Duodenal mucosa (tissue), 2 donors: ENCODE measurements at regions not wholly inside any gene's neighbourhood (a gene's known extent, or its start where the extent isn't known, plus 50 kb on each side); places are given as distances from the start of the nearest gene placed in this dataset.
"Not testable (repeated sequence)": the region's sequence is repeated elsewhere in the genome, so short reads cannot be mapped to it uniquely, and the experiment has no call there.

Experiments
- H3K27ac ChIP-seq: one replicate; pipeline ENCODE4 v1.7.0; 2013; ENCODE audit warnings: low read depth, low read length
- H3K27me3 ChIP-seq, 2 donors: one replicate each; pipeline ENCODE4 v1.7.0; 2013; ENCODE audit warnings: low read length in 2 of 2, control low read depth in 1 of 2; ENCODE audit not compliant: insufficient read depth in 2 of 2, control insufficient read depth in 1 of 2
- H3K36me3 ChIP-seq, 2 donors: one replicate each; pipeline ENCODE4 v1.7.0; 2013; ENCODE audit warnings: low read length in 2 of 2, control low read depth in 1 of 2; ENCODE audit not compliant: insufficient read depth in 2 of 2, control insufficient read depth in 1 of 2
- H3K4me1 ChIP-seq, 2 donors: one replicate each; pipeline ENCODE4 v1.7.0; 2013; ENCODE audit warnings: low read length in 2 of 2, control low read depth in 1 of 2; ENCODE audit not compliant: insufficient read depth in 2 of 2, control insufficient read depth in 1 of 2
- H3K4me3 ChIP-seq, 2 donors: one replicate each; pipeline ENCODE4 v1.7.0; 2013; ENCODE audit warnings: low read length in 2 of 2, low read depth in 1 of 2
- H3K9ac ChIP-seq, 2 donors: one replicate each; pipeline ENCODE4 v1.7.0; 2013; ENCODE audit warnings: low read length in 2 of 2, low read depth in 1 of 2
- H3K9me3 ChIP-seq, 2 donors: one replicate each; pipeline ENCODE4 v1.7.0; 2013; ENCODE audit warnings: low read length in 2 of 2, control low read depth in 1 of 2; ENCODE audit not compliant: control insufficient read depth in 1 of 2

DNA sequence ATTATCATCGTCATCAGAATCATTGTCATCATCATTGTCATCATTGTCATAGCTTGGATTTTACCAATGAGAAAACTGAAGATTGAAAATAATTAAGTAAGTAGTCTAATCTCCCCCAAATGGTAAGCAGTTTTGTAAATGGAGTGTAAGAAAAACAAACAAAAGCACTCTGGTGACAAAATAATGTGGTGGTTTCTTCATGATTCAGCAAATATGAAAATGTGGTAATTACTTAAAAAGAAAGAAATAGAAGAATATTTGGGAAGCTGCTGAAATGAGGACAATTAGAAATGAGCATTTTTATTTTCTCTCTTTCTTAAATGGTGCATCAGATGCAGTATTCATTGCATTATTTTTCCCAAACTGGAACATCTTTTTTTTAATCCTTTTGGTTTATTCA, 514.4 kb downstream of the DCDC2C start:
- Histone ChIP-seq H3K4me1 (no peaks in the 10 kb centered on the region), H3K27ac (no peak overlapping the region), H3K9ac (no peak overlapping the region), H3K27me3 (no peaks in the 10 kb centered on the region), H3K36me3 (no peaks in the 10 kb centered on the region), H3K9me3 (peaks cover 8 to 9% of the 10 kb centered on the region in 2 donors), H3K4me3 (no peak overlapping the region)

DNA sequence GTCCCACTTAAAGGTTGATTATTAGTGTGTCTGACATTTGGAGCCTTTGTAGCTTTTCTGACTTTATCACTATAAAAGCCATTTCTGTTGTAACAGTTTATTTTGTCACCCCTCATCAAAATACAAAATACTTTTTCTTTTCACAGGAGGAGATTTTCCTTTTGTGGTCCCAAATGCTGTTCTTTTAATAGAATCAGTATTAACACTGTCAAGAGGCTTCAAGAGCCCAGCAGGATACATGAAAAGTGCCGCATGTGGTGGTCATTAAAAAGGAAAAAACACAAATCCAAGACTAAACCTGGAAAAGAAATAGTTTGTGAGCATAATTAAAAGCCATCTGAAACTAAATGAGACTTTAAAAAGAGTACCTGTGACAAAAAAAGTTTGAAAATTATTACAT, 515.7 kb downstream of the DCDC2C start:
- Histone ChIP-seq H3K36me3 (no peaks in the 10 kb centered on the region), H3K27me3 (no peaks in the 10 kb centered on the region), H3K9ac (no peak overlapping the region), H3K4me3 (no peak overlapping the region), H3K27ac (no peak overlapping the region), H3K9me3 (peaks cover 8 to 9% of the 10 kb centered on the region in 2 donors), H3K4me1 (no peaks in the 10 kb centered on the region)

DNA sequence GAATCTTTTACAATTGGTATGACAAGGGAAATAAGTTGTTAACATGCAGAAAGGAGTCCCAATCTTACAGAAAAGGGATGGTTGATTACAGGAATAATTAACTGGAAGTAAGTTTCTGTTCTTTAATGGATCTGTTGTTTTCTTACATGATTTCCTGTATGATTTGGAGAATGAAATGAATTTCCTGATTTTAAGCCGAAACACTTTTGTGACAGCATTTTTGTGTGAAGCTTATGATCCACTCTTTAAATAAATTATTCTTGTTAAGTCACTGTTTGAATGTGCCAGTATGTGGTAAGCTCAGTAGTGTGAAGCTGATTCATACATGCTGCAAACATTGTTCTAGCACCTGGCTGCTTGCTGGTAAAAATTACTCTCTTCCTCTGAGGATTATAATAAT, 516.2 kb downstream of the DCDC2C start:
- Histone ChIP-seq H3K27ac (no peak overlapping the region), H3K4me1 (no peaks in the 10 kb centered on the region)

DNA sequence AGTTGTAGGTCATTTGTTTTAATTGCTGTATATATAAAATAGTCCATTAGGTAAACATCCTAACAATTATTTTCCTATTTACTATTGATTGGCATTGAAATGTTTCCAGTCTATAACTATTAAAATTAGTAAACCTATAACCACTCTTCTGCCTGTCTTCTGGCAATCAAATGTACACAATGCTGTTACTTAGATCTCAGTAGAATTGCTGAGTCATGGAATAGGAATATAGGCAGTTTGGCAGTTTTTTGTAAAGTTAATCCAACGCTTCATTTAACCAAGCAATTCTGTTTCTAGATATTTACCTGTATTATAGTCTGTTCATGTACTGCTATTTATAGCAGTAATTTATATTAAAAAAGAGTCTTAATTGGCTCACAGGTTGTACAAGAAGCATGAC, 518.1 kb downstream of the DCDC2C start:
- Histone ChIP-seq H3K27ac (no peak overlapping the region), H3K36me3 (no peaks in the 10 kb centered on the region), H3K9ac (no peak overlapping the region), H3K27me3 (no peaks in the 10 kb centered on the region), H3K4me3 (no peak overlapping the region), H3K4me1 (no peaks in the 10 kb centered on the region), H3K9me3 (peaks cover 4 to 12% of the 10 kb centered on the region in 2 donors)

More for the DNA sequence above, 516.2 kb downstream of the DCDC2C start:
- H3K36me3 ChIP-seq, result no peaks in the 10 kb centered on the region
- peaks cover 9 to 12% of the 10 kb centered on the region in 2 donors for H3K9me3 ChIP-seq
- no peak overlapping the region for H3K9ac ChIP-seq
- no peak overlapping the region for H3K4me3 ChIP-seq
- no peaks in the 10 kb centered on the region for H3K27me3 ChIP-seq

DNA sequence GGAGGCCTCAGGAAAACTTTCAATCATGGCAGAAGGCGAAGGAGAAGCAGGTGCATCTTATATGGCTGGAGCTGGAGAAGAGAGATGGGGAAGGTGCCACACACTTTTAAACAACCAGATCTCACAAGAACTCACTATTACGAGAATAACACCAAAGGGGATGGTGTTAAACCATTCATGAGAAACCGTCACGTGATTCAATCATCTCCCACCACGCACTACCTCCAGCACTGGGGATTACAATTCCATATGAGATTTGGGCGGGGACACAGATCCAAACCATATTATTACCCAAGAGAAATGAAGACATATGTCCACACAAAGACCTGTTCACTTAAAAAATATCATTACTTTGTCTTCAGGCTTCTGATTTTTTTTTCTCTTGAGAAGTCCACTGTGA, 518.5 kb downstream of the DCDC2C start:
- peaks cover 4 to 13% of the 10 kb centered on the region in 2 donors for H3K9me3 ChIP-seq
- H3K27ac ChIP-seq, result no peak overlapping the region
- no peak overlapping the region for H3K9ac ChIP-seq
- H3K4me3 ChIP-seq, result no peak overlapping the region
- H3K36me3 ChIP-seq, result no peaks in the 10 kb centered on the region
- no peaks in the 10 kb centered on the region for H3K27me3 ChIP-seq
- H3K4me1 ChIP-seq, result no peaks in the 10 kb centered on the region

DNA sequence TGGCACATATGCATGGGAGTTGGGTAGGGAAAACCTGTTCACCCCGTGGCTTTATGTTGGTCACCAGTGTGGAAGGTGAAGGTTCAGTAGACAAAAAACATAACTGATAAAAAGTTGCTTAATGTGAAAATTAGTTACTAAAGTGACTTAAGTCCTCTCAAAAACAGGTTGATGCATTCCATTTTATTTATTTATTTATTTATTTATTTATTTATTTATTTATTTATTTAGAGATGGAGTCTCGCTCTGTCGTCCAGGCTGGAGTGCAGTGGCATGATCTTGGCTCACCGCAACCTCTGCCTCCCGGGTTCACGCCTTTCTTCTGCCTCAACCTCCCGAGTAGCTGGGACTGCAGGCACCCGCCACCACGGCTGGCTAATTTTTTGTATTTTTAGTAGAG, 541.0 kb downstream of the DCDC2C start:
- H3K9me3 ChIP-seq, result peaks cover 15 to 29% of the 10 kb centered on the region in 2 donors
- not testable (repeated sequence) for H3K9ac ChIP-seq, H3K27me3 ChIP-seq, H3K27ac ChIP-seq, H3K4me3 ChIP-seq, H3K36me3 ChIP-seq, H3K4me1 ChIP-seq

DNA sequence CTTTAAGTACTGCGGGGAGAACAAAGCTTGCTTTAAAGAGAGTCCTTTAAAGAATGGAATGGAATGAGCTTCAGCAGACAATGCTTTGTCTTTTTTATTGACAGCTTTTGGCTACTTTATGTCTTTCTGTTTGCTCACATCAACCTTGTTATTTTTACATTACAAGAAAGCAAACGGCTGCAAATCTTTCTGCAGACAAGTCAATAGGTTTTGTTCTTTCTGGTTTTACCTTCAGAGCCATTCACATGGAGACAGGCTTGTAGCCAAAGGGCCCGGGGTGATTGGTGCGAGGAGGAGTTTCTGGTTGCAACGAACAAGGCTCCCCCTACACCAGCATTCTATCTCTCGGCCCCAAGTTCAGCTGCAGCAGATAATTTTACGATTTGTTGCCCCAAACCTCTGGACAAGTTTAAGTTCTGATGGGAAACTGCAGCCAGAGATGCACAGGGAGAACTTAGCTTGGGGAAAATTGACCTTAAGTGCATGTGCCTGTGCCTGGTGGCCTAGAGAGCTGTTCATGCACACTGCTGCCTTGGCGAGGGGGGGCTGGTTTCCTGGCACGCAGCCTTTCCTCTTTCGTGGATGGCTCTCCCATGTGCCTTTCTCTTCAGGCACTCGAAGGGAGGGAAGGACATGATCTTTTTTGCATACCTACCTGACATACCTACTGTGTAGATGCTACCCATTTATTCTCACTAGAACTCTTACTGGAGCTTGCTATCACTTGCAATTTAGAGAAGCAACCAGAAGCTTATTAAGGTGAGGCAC, 543.2 kb downstream of the DCDC2C start:
- no peak overlapping the region for H3K9ac ChIP-seq
- no peaks in the 10 kb centered on the region for H3K4me1 ChIP-seq
- no peak overlapping the region for H3K27ac ChIP-seq
- H3K4me3 ChIP-seq, result no peak overlapping the region
- no peaks in the 10 kb centered on the region for H3K36me3 ChIP-seq
- H3K27me3 ChIP-seq, result no peaks in the 10 kb centered on the region
- H3K9me3 ChIP-seq, result peaks cover 7 to 31% of the 10 kb centered on the region in 2 donors

DNA sequence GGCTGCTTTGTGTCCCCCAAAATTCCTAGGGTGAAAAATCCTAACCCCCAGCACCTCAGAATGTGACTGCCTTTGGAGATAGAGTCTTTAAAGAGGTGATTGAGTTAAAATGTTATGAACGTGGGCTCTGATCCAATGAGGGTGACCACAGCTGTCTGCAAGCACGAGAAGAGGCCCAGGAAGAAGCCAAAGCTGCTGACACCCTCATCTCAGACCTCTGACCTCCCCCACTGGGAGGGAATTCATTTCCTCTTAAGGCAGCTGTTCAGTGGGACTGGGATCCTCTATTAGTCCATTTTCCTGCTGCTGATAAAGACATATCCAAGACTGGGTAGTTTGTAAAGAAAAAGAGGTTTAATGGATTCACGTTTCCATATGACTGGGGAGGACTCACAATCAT, 544.4 kb downstream of the DCDC2C start:
- Histone ChIP-seq H3K9ac (no peak overlapping the region), H3K27me3 (no peaks in the 10 kb centered on the region), H3K9me3 (peaks cover 7 to 29% of the 10 kb centered on the region in 2 donors), H3K36me3 (no peaks in the 10 kb centered on the region), H3K4me3 (no peak overlapping the region), H3K27ac (no peak overlapping the region), H3K4me1 (no peaks in the 10 kb centered on the region)

DNA sequence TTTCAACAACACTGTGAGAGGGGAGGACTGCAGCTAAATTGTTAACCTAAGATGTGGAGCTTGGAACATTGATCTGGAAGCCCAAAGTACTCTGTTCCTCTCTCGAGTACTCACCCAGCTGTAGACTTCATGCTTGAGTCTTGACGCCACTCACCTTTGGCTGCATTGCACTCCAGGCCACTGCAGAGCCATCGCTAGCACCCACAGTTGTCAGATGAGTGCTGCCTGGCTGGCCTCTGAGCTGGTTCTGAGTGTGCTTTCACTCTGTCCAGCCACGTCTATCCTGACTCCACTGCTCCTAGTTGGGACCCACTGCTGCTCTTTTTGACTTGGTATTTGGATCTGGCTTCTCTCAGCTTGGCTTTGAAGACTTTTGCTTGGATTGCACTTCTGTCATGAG, 552.1 kb downstream of the DCDC2C start:
- Histone ChIP-seq H3K36me3 (no peaks in the 10 kb centered on the region), H3K27me3 (no peaks in the 10 kb centered on the region), H3K9ac (no peak overlapping the region), H3K9me3 (peaks cover 5 to 14% of the 10 kb centered on the region in 2 donors), H3K27ac (no peak overlapping the region), H3K4me1 (no peaks in the 10 kb centered on the region), H3K4me3 (no peak overlapping the region)

DNA sequence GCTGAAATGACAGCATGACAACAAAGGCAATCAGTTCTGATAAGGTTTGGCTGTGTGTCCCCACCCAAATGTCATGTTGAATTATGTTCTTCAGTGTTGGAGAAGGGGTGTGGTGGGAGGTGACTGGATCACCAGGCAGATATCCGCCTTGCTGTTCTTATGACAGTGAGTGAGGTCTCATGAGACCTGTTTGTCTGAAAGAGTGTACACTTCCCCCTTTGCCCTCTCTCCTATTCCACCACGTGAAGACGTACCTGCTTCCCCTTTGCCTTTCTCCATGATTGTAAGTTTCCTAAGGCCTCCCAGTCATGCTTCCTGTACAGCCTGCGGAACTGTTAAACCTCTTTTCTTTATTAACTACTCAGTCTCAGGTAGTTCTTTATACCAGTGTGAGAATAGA, 553.0 kb downstream of the DCDC2C start:
- H3K27ac ChIP-seq, result no peak overlapping the region
- H3K4me1 ChIP-seq, result no peaks in the 10 kb centered on the region
- no peaks in the 10 kb centered on the region for H3K27me3 ChIP-seq
- no peak overlapping the region for H3K4me3 ChIP-seq
- H3K36me3 ChIP-seq, result no peaks in the 10 kb centered on the region
- H3K9ac ChIP-seq, result no peak overlapping the region
- peaks cover 5 to 7% of the 10 kb centered on the region in 2 donors for H3K9me3 ChIP-seq
